ENCODE measurements at regions not wholly inside any gene's neighbourhood (a gene's known extent, or its start where the extent isn't known, plus 50 kb on each side); places are given as distances from the start of the nearest gene placed in this dataset.

- TF ChIP-seq CTCF (IDR thresholded peaks at IDR 0.05) (no peak), POLR2A (IDR thresholded peaks at IDR 0.05) (no peak)
These were observed 559.8 kb downstream of the PRDM9 start for GRCh38 chr5:24067208-24067607.

Measured in heart left ventricle (tissue), 13 donors.